K562 (cell line): ENCODE measurements at regions not wholly inside any gene's neighbourhood (a gene's known extent, or its start where the extent isn't known, plus 50 kb on each side); places are given as distances from the start of the nearest gene placed in this dataset.

Experiments used
- CTCF ChIP-seq, 3 experiments: IDR thresholded peaks in 2 of 3; conservative IDR thresholded peaks in 1 of 3; 2 replicates each; pipeline ENCODE4 v1.5.1; 2011 to 2012; ENCODE audit warnings: low read length in 3 of 3, mild to moderate bottlenecking in 3 of 3, control low read depth in 2 of 3, improper control_type of control experiment in 1 of 3, inconsistent platforms in 1 of 3, low read depth in 1 of 3, mixed read lengths in 1 of 3, moderate library complexity in 1 of 3; ENCODE audit not compliant: insufficient read depth in 2 of 3
- EP300 ChIP-seq: IDR thresholded peaks from 2 replicates; pipeline ENCODE4 v1.6.1; 2012; ENCODE audit warnings: low read length, improper control_type of control experiment
- EZH2 ChIP-seq: IDR thresholded peaks from 2 replicates; pipeline ENCODE4 v1.6.1; 2012; ENCODE audit warnings: low read depth, mild to moderate bottlenecking, inconsistent platforms, low read length, borderline replicate concordance
- FOXM1 ChIP-seq, 2 experiments: fragments of 450-650 bp in 1 of 2; sonication (generic) in 1 of 2; formaldehyde crosslinking in 1 of 2; IDR thresholded peaks; 2 replicates each; pipeline versions ENCODE4 v1.6.1 to v1.9.0; 2017 to 2022; ENCODE audit warnings: low read depth in 2 of 2, mild to moderate bottlenecking in 2 of 2, missing genetic modification reagents in 1 of 2, moderate library complexity in 1 of 2
- NCOA6 ChIP-seq: fragments of 450-650 bp; IDR thresholded peaks from 2 replicates; pipeline ENCODE4 v1.6.1; 2017; ENCODE audit warnings: mild to moderate bottlenecking
- POLR2A ChIP-seq: fragments of 450-650 bp; conservative IDR thresholded peaks from 2 replicates; pipeline ENCODE4 v1.6.1; 2016
- SIX5 ChIP-seq, 2 experiments: IDR thresholded peaks; 2 replicates each; pipeline ENCODE4 v1.6.1; 2011; ENCODE audit warnings: low read length in 2 of 2, borderline replicate concordance in 1 of 2, low read depth in 1 of 2, mild to moderate bottlenecking in 1 of 2, moderate library complexity in 1 of 2; ENCODE audit not compliant: insufficient read depth in 1 of 2

GRCh38 chr7:81877890-81878289, 108.0 kb upstream of the HGF start:
- TF ChIP-seq EZH2 (no peak), FOXM1 (IDR thresholded peaks at IDR 0.05; ENCODE audit: low read depth) (no peak), FOXM1 (CRISPR knock-in tag; IDR thresholded peaks at IDR 0.05; ENCODE audit: low read depth) (no peak), CTCF (IDR thresholded peaks at IDR 0.05 in 2 of 3, conservative IDR thresholded peaks at IDR 0.05 in 1 of 3; ENCODE audit: insufficient read depth in 2 of 3, low read depth in 1 of 3, low read length in 3 of 3) (no peak), NCOA6 (no peak), EP300 (no peak), POLR2A (no peak), SIX5 (IDR thresholded peaks at IDR 0.05; ENCODE audit: borderline replicate concordance in 1 of 2, insufficient read depth in 1 of 2, low read depth in 1 of 2, low read length in 2 of 2) (no peak)
